ENCODE measurements at regions not wholly inside any gene's neighbourhood (a gene's known extent, or its start where the extent isn't known, plus 50 kb on each side); places are given as distances from the start of the nearest gene placed in this dataset.

GRCh38 chrX:63258144-63258543, 93.0 kb downstream of the SPIN4 start:
- no peaks in the 10 kb centered on the region for H3K27me3 ChIP-seq (ENCODE audit: control insufficient read depth in 2 of 2, insufficient read depth in 2 of 2, low read length in 2 of 2)

More at GRCh38 chrX:63258144-63258543, 93.0 kb downstream of the SPIN4 start:
- no peak for FAIRE-seq
- CTCF ChIA-PET (ENCODE audit: low intra/inter-chr PET ratio), result no interaction called here
- no peak for DNase-seq (ENCODE audit: extremely low read depth in 1 of 4, low spot score in 3 of 4)
- Histone ChIP-seq H4K20me1 (replicated peaks; ENCODE audit: control insufficient read depth, insufficient read depth, low read length) (no peaks in the 10 kb centered on the region), H3K9ac (ENCODE audit: insufficient read depth in 1 of 2, low read depth in 2 of 2, low read length in 2 of 2) (no peak overlapping the region), H2AFZ (ENCODE audit: low read depth, low read length) (no peak overlapping the region), H3K36me3 (ENCODE audit: control insufficient read depth, insufficient read depth, low read length) (no peaks in the 10 kb centered on the region), H3K9me3 (replicated peaks; ENCODE audit: control insufficient read depth, insufficient read depth, low read depth, low read length) (no peaks in the 10 kb centered on the region), H3K27ac (ENCODE audit: extremely low read depth, low read depth, low read length) (no peak overlapping the region), H3K4me1 (replicated peaks in 1 of 2; ENCODE audit: control insufficient read depth in 2 of 2, insufficient read depth in 2 of 2, low read length in 2 of 2) (no peaks in the 10 kb centered on the region), H3K4me2 (ENCODE audit: insufficient read depth, low read length) (no peak overlapping the region), H3K4me3 (no peak overlapping the region), H3K79me2 (ENCODE audit: control insufficient read depth, insufficient read depth, low read length) (no peaks in the 10 kb centered on the region), H3K9me1 (ENCODE audit: control insufficient read depth, insufficient read depth, low read length) (no peaks in the 10 kb centered on the region)
- ATAC-seq, result no peak
- no TSS peak for BruUV-seq (replicated peaks)
- in situ Hi-C loops (cut with MboI) (no loop called here), intact Hi-C loops (cut with micrococcal nuclease) (no loop called here)
- TF ChIP-seq DIDO1 (tag; IDR thresholded peaks at IDR 0.05; ENCODE audit: low read depth) (no peak), RUNX1 (IDR thresholded peaks at IDR 0.05; ENCODE audit: low read depth) (no peak), PATZ1 (CRISPR knock-in tag; IDR thresholded peaks at IDR 0.05; ENCODE audit: borderline replicate concordance) (no peak), TRIM24 (IDR thresholded peaks at IDR 0.05) (no peak), RREB1 (CRISPR knock-in tag; IDR thresholded peaks at IDR 0.05) (no peak), CREM (IDR thresholded peaks at IDR 0.05; ENCODE audit: low read depth) (no peak), ZNF398 (CRISPR knock-in tag; IDR thresholded peaks at IDR 0.05) (no peak), SIN3B (IDR thresholded peaks at IDR 0.05; ENCODE audit: low read depth) (no peak), PTTG1 (tag; IDR thresholded peaks at IDR 0.05; ENCODE audit: low read depth) (no peak), RBM15 (IDR thresholded peaks at IDR 0.05; ENCODE audit: insufficient read depth, low read length) (no peak), BCL6 (CRISPR knock-in tag; IDR thresholded peaks at IDR 0.05) (no peak), SP1 (CRISPR knock-in tag; IDR thresholded peaks at IDR 0.05) (no peak), CBFA2T2 (conservative IDR thresholded peaks at IDR 0.05) (no peak), ZNF165 (CRISPR knock-in tag; IDR thresholded peaks at IDR 0.05; ENCODE audit: borderline replicate concordance) (no peak), ZNF79 (CRISPR knock-in tag; IDR thresholded peaks at IDR 0.05; ENCODE audit: low read depth) (no peak)
- WGBS (ENCODE audit: insufficient coverage, low coverage, missing lambda C conversion rate), result 0% methylated on average over 1 of the region's 1 CpG
- POLR2A ChIA-PET, result no interaction called here

All from K562 (cell line).